Activated CD4-positive, CD25-positive, alpha-beta regulatory T cell (primary cell): ENCODE measurements at regions not wholly inside any gene's neighbourhood (a gene's known extent, or its start where the extent isn't known, plus 50 kb on each side); places are given as distances from the start of the nearest gene placed in this dataset.
"Not testable (repeated sequence)": the region's sequence is repeated elsewhere in the genome, so short reads cannot be mapped to it uniquely, and the experiment has no call there.

Source experiments
- DNase-seq, 4 experiments: peaks; one replicate each; lab custom pipeline; 2025; lab: John Stamatoyannopoulos, UW

DNA sequence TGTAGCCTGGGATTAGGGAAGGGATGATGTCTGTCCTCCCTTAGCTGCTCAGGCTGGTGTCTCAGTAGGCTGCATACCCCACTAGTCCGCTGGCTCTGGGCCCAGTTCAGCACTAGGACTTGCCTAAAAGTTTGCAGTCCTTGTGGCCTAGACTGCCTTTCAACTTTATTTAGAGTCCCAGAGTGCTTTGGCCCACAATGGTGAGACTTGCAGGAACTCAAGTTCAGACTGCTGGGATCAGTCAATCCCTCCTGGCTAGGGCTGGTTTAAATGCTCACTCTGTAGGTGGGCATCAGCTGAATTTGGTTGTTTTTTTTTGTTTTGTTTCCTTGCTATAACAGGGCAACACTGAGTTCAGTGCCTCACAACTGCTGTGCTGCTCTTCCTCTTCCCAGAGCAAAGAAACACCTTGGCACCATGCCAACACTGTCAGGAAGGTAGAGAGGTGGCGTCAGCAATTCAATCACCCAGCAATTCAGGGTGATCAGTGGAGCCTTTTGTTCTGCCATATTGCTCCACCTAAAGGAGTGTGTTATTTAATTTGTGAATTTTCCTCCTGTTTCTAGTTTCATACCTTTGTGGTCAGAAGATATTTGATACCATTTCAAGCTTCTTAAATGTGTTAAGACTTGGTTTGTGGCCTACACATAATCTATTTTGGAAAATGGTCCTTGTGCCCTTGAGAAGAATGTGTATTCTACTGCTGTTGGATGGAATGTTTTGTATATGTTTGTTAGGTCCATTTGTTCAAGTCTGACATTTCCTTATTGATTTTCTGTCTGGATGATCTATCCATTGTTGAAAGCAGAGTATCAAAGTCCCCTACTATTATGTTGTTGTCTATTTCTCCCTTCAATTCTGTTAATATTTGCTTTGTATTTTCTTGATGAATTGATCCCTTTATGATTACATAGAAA lies 284.0 kb upstream of the PMFBP1 start:
- DNase-seq, result no peak

DNA sequence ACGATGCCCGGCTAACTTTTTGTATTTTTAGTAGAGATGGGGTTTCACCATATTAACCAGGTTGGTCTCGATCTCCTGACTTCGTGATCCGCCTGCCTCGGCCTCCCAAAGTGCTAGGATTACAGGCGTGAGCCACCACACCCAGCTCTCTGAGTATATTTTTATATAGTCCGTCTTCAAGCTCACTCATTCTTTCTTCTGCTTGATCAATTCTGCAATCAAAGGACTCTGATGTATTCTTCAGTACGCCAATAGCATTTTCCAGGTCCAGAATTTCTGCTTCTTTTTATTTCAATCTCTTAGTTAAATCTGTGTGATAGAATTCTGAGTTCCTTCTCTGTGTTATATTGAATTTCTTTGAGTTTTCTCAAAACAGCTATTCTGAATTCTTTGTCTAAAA lies 281.9 kb upstream of the PMFBP1 start:
- DNase-seq, result not testable (repeated sequence)

DNA sequence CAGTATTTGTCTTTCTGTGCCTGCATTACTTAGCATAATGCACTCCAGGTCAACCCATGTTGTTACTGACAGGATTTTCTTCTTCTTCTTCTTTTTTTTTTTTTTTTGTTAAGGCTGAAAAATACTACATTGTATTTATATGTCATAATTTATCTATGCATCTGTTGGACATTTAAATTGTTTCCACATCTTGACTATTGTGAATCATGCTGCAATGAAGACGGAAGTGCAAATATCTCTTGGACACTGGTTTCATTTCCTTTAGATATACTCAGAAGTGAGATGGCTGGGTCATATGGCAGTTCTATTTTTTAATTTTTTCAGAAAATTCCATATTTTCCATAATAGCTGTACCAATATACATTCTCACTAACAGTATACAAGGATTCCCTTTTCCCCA lies 272.7 kb upstream of the PMFBP1 start:
- no peak for DNase-seq

DNA sequence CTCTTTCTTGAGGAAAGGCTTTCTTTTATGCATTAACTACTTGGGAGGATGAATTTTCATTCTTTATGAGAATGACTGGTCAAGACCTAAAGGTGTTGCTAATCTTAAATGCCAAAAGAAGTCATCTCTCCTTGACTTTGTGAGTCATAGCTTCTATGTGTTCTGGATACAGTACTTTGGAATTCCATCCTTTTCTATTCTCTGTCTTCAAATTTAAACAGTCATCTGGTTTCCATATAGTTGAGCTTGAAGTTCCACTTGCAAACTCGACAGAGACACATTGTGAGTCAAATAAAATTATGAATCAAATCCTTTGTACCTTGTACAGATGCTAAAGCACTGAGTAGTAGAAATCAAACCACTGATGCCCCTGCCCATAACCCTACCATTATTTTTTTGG lies 271.9 kb upstream of the PMFBP1 start:
- DNase-seq, result no peak

DNA sequence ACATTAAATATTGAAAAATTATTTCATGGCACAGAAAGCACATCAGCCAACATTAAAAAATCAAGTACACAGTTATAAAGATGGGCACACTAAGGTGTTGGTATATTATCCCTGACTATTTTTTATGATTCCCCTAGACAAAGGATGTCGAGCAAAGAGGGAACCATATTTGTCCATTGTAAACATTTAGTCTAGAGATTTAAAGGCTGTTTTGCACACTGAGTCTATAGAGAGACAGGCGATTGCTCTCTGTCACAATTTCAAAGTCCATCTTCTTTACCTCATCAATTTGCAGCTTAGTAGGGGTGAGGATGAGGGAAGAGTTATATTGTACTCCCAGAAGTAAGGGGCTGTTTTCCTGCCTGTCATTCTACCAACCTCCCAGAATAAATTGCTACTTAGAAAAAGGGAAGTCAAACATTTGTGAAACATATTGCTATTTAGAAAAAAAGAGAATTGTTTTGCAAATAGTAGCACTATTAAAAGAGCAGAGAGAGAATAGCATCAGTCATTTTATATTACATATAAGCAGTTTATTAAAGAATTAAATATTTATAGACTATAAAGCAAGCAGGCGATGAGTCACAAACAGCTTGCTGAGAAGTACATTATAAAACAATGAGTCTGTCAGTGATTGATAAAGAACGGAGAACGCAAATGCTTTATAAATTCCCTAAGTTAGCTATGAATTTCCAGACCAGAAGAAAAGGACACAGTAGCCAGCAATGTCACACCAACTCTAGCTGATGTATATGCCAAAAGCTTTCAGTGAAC lies 270.6 kb upstream of the PMFBP1 start:
- no peak for DNase-seq

DNA sequence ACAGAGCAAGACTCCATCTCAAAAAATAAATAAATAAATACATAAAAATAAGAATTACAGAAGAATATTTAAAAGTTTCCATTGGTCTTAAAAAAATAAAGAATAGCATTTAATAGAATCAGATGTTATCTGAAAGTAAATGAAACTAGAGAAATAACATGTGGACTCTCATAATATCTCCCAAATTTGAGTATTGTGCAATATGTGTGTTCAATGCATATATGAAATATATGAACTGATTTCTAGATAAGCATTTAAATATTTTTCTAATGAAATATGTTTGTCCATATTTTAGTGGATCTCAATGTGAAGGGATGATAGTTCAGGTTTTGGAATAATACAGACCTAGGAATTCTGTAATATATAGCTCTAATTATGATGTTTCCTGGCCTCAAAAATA lies 265.9 kb upstream of the PMFBP1 start:
- no peak for DNase-seq

DNA sequence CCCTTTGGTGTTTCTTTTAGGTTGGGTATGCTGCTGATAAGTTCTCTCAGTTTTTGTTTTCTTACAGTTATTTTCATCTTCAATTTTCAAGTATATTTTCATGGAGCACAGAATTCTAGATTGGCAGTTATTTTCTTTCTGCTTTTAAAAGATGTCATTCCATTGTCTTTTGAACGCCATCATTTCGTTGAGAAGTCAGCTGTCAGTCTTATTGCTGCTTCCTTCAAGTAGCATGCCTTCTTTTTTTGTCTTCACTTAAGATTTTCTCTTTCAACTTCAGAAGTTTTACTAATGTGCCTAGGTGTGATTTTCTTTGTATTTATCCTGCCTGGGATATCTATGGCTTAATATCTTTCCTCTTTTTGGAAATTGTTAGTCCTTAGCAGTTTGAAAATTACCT lies 262.2 kb upstream of the PMFBP1 start:
- no peak for DNase-seq

DNA sequence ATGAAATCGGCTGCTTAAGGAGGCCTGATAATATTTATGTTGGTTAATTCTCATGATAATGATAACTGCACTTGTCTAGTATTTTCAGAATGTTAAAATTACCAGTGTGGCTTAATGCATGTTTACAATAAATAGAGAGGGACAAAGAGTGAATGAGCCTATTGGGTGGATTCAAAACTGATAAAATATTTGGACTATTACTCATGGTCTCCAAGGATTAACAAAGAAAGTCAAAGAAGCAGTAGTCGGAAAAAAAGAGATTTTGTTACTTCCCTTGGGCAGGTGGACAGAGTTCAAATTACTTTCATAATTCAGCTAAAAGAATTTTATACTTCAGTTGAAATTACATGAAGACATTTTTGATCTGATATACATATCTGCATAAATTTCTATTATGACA lies 258.2 kb upstream of the PMFBP1 start:
- no peak for DNase-seq

DNA sequence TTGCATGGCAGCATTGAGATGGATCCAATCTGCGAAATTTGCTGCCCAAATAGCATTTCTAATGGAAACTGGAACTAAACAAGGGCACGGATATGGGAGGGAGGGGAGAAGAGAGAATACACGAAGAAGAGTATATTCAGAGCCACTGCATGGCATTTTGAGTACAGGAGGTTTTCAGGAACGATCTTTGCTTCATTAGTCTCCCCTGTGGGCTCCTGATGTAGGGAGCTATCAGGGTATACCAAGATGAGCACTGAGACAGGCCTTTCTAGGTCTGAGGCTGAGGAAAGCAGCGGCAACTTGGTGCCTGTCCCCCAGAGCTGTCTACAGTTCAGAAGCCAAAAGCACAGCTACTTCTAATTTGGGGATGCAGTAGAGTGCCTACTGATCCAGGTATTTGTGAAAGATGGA lies 257.7 kb upstream of the PMFBP1 start:
- no peak for DNase-seq

DNA sequence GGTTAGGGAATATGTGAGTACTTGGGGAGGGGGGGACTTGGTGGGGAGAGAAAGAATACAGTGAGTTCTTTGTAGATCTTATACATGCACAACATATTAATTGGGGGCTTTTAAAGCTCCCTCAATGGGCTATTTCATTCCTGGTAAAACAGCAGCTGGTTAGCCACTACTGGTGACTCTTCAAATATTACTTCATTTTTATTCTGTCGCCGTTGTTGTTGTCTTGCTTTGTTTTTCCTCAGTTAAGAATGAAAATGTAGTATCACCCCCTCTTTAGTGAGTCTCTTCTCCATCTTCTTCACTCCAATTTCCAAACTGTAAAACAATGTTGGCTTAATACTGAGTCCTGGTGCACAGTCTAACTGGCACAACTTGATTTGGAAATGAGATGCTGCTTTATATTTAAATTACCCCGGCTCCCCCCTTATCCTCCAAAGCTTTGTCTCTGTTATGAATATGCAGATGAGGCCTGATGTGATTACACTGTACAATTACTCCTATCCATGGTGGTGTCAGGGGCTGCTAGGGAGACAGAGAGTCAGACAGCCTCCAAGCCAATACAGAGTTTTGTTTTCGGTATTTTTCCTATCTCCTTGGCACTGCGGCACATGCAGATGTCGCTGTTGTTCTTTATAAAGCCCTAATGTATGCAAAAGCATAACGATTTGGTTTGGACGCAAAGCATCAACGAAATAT lies 256.9 kb upstream of the PMFBP1 start:
- no peak for DNase-seq

DNA sequence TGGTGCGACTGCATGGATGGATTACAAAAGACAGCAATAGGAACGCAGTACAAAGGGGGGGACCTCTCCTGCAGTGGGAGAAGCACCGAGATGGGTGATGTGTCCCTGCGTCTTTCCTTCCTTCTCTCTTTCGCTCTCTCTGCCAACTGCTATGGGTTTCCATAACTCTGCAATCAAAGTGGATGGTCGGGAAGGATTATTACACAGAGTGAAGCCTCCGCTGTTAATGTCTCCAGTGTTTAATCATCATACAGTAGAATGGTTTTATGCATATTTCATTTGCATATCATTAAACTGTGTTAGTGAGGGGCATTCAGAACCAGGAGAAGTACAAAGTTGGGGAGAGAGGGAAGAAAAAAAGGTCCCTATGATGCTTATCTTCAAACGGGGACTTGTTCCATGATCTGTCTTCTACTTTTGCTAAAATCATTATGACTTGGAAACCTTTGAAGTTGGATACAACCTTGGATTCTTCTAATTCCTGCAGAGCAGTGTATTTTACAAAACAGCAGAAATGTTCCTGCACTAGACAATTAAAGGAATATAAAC lies 255.9 kb upstream of the PMFBP1 start:
- no peak for DNase-seq

DNA sequence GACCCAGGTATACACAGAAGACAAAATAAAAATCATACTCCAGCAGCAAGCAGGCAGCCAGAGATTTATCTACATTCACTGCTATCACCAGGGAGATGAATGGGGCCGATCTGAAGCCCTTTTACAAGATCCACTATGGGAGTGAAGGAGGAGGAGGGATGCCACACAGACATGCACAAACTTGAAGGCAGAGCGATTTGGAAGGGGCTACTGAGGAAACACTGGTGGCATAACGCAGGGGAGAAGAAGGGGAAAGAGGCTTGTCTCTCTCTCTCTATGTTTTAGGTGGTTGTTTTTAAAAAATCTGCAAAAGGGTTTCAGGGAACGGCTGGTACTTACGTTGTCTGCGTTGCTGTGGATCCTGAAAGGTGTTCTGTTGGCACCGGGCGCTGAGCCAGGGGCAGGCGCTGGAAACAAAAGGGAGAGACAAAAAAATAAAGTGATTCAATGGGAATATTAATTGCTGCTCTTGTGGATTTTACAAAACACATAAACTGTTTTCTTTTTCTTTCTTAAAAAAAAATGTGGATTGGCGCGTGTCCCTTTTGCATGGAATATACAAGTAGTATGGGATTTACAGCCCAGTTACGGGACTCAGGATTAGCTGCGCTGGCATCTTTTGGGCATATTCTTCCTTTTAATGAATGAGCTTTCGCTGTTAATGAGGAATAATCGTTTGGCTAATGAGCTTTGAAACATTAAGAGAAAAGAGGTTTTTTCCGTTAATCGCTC lies 255.3 kb upstream of the PMFBP1 start:
- DNase-seq, result no peak

DNA sequence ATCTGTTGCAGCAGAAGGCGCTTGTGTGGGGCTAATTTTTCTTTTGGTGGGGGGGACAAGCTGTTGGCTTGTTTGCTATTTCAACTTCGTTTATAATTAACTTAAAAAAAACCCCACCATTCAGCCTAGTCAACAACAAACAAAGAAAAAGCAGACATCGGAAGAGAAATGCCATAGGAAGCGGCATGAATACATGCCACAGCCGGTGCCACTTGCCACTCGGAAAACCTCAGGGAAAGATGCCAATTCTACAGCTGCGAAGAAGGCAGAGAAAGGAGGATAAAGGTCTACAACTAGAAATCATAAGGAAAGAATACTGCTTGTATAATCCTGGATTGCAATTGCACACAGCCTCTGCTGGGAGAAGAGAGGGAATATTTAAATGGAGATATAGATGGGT lies 254.4 kb upstream of the PMFBP1 start:
- DNase-seq, result no peak

DNA sequence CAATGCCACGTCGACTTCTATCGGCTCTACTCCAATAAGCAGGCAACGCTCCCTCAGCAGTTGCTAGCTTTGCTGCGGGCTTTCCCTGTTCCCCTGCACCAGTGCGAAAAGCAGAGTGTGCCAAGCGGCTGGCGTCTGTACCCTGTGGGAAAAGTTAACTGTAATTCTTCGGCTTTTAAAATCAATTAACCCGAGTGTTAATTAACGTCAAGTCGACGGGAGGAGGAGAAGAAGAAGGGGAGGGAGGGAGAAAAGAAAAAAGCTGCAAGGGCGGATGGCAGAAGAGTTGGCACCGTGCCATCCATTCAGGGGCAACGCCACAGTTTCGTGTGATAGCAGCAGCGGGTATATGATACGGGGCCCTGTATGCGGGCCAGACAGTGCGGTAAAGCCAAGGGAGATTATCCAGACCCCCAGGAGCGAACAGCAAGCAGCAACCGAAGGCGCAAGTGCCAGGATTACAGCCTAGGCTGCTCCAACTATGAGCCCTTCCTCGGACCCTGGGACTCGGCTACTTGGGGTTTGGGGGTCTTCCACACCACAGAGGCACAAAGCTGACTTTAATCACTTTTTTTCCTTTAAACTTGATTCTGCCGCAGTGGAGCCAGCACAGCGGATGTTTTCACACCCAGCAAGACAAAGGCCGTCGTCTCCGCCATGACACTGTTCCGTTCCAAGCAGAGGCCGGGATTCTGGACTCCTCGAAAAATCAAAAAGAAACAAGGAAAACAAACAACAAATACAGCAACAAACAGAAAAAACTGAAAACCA lies 253.8 kb upstream of the PMFBP1 start:
- no peak for DNase-seq

DNA sequence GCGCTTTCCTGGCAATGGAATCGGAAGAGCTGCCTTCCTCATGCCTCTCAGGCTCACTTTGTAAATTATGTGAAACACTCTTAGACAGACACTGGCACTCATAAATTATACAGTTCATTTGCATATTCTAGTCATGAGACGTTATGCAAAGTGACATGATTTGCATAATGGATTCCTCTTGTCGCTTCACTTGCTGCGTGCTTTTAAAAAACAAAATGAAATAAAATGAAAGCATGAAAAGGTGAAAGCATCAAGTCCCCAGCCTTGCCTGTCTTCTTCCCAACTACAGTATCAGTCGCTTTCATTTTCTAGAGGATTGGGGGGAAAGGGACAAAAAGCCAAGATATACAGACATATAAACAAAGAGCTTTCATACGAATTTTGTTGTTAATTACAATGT lies 252.8 kb upstream of the PMFBP1 start:
- DNase-seq, result no peak

DNA sequence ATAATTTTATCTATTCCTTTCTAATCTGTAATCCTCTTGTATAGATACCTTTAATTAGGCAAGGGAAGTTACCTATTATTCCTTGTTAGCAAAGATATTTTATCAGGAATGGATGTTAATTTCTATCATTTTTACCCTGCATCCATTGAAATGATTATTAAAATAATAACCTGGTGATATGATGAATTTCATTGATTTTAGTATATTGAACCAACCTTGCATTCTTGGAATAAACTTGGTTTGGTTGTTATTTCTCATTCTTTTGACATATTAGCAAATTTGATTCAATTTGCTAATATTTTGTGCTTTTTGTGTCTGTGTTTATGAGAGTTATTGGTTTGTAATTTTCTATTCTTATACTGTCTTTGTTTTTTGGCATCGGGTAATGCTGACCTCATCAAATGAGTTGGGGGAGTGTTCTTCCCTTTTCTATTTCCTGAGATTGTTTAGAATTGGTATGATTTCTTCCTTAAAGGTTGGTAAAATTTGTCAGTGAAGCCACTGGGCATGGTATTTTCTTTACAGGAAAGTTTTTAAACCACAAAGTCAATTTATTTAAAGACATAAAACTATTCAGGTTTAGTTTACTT lies 250.4 kb upstream of the PMFBP1 start:
- no peak for DNase-seq

DNA sequence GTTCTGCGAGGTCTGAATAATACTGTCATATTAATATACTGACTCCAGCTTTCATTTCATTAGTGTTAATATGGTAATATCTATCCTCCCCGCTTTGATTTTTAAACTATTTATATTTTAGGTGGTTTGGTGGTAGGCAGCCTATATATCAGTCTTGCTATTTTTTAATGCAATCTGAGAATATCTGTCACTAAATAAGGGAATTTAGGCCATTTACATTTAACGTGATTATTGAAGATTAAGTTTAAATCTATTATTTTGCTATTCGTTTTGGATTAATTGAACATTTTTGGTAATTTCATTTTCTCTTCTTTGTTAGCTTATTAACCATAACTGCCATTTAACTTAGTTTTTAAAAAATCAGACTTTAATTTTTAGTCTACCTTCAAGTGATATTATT lies 247.7 kb upstream of the PMFBP1 start:
- no peak for DNase-seq

DNA sequence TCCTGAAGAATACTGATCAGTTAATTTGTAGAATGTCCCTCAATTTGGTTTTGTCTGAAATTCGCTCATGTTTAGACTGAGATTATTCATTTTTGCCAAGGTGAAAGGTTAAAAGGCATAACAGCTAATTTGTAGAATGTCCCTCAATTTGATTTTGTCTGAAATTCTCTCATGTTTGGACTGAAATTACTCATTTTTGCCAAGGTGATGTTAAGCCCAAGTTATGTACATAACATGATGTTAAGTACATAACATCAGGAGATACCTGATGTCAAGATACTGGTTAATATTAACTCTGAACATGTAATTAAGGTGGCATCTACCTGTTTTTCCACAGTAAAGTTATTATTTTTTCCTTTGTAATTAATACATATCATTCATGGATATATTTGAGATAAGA lies 243.4 kb upstream of the PMFBP1 start:
- DNase-seq, result no peak

DNA sequence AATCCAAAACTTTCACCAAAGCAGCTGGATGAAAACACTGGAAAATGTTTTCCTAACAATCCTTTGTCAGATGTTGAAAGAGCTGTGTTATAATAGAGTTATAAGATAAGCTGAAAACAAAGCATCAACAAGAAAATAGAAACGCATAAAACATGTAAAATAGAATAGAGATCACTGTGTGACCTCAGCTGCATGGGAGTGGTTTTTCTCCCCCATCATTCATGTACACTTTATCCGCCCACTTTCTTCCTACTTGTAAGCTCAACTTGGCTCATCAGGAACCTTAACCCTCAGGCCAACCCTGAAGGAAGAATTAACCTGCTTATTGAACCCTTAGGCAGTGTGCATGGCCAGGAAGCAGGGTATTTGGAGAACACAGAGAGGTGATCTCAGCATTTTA lies 238.5 kb upstream of the PMFBP1 start:
- DNase-seq, result no peak

DNA sequence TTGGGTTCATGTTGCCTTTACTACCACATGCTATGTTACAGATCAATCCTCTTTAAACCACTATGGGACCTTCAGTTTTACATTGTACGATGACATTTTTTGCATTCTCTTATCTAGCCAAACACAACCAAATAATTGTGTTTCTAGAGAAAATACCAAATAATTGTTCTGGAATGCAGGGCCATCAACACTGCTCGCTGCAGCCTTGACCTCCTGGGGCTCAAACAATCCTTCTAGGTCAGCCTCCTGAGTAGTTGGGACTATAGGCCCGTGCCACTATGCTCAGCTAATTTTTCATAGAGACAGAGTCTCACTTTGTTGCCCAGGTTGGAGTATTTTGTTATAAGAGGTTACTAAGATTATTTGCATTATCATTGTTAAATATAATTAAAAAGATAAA lies 237.5 kb upstream of the PMFBP1 start:
- DNase-seq, result no peak

DNA sequence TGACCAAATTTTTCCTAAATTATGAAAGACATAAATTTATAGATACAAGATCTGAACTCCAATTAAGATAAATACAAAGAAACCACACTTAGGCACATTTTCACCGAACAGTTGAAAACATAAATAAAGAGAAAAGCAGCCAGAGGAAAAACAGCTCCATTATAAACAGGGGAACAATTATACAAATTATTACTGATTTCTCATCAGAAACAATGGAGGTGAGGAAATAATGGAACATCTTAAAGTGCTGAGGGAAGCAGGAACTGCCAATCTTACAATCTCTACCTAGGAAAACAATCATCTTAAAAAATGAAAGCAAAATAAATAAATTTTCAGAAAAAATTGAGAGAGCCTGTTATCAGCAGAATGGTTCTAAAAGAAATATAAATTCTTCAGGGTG lies 234.4 kb upstream of the PMFBP1 start:
- no peak for DNase-seq
